ENCODE measurements at regions not wholly inside any gene's neighbourhood (a gene's known extent, or its start where the extent isn't known, plus 50 kb on each side); places are given as distances from the start of the nearest gene placed in this dataset.

DNA sequence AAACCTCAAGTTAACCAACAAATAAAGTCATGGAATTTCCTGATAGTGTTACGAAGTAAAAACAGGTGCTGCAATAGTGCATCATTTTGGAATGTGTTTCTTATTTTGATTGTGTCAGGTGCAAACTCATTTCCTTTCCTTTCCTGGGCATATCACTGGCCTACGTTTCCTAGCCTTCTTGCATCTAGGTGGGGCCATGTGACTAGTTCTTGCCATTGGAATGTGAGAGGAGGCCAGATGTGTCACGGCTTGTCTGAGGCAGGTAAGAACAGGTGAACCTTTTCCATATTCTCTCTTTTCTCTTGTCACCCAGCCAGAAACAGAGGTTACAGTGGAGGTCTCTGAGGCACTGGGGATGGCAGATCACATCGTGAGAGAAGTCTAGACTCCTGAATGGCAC lies 868.0 kb downstream of the RPA4 start:
- TF ChIP-seq BACH1 (tag; IDR thresholded peaks at IDR 0.05) (no peak), PPARD (CRISPR knock-in tag; IDR thresholded peaks at IDR 0.05) (no peak), HDGF (IDR thresholded peaks at IDR 0.05) (no peak), NONO (IDR thresholded peaks at IDR 0.05; ENCODE audit: low read depth in 2 of 2, low read length in 1 of 2) (no peak), NELFE (IDR thresholded peaks at IDR 0.05; ENCODE audit: insufficient read depth, insufficient read length) (no peak)
- TF ChIP-seq, protein P1, sequence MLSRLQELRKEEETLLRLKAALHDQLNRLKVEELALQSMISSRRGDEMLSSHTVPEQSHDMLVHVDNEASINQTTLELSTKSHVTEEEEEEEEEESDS (CRISPR knock-in tag; IDR thresholded peaks at IDR 0.05) = no peak
- TF ChIP-seq, protein P2, sequence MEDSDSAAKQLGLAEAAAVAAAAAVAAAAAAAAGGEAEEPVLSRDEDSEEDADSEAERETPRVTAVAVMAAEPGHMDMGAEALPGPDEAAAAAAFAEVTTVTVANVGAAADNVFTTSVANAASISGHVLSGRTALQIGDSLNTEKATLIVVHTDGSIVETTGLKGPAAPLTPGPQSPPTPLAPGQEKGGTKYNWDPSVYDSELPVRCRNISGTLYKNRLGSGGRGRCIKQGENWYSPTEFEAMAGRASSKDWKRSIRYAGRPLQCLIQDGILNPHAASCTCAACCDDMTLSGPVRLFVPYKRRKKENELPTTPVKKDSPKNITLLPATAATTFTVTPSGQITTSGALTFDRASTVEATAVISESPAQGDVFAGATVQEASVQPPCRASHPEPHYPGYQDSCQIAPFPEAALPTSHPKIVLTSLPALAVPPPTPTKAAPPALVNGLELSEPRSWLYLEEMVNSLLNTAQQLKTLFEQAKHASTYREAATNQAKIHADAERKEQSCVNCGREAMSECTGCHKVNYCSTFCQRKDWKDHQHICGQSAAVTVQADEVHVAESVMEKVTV (CRISPR knock-in tag; IDR thresholded peaks at IDR 0.05) = no peak
- H3K27me3 ChIP-seq (ENCODE audit: control insufficient read depth in 2 of 2, insufficient read depth in 2 of 2, low read length in 2 of 2) = no peaks in the 10 kb centered on the region
- H3K36me3 ChIP-seq (ENCODE audit: control insufficient read depth, insufficient read depth, low read length) = no peaks in the 10 kb centered on the region
- no peaks in the 10 kb centered on the region for H3K9me1 ChIP-seq (ENCODE audit: control insufficient read depth, insufficient read depth, low read length)
- H2AFZ ChIP-seq (ENCODE audit: low read depth, low read length) = no peak overlapping the region
- H3K4me1 ChIP-seq (replicated peaks in 1 of 2; ENCODE audit: control insufficient read depth in 2 of 2, insufficient read depth in 2 of 2, low read length in 2 of 2) = no peaks in the 10 kb centered on the region
- H3K4me2 ChIP-seq (ENCODE audit: insufficient read depth, low read length) = no peak overlapping the region
- WGBS (ENCODE audit: insufficient coverage, low coverage, missing lambda C conversion rate) = 2% methylated on average over 3 of the region's 4 CpGs
- DNase-seq (ENCODE audit: extremely low read depth in 1 of 4, low spot score in 3 of 4) (no peak), FAIRE-seq (no peak), ATAC-seq (no peak)
- H3K4me3 ChIP-seq = no peak overlapping the region
- in situ Hi-C loops (cut with MboI) (no loop called here), intact Hi-C loops (cut with micrococcal nuclease) (no loop called here)
- no peaks in the 10 kb centered on the region for H4K20me1 ChIP-seq (replicated peaks; ENCODE audit: control insufficient read depth, insufficient read depth, low read length)
- no peak overlapping the region for H3K9ac ChIP-seq (ENCODE audit: insufficient read depth in 1 of 2, low read depth in 2 of 2, low read length in 2 of 2)
- POLR2A ChIA-PET = no interaction called here
- H3K79me2 ChIP-seq (ENCODE audit: control insufficient read depth, insufficient read depth, low read length) = no peaks in the 10 kb centered on the region
- CTCF ChIA-PET (ENCODE audit: low intra/inter-chr PET ratio) = no interaction called here
- no peaks in the 10 kb centered on the region for H3K9me3 ChIP-seq (replicated peaks; ENCODE audit: control insufficient read depth, insufficient read depth, low read depth, low read length)
- BruUV-seq (replicated peaks) = no TSS peak
- no peak overlapping the region for H3K27ac ChIP-seq (ENCODE audit: extremely low read depth, low read depth, low read length)
